Ovary (tissue), 7 donors: ENCODE measurements at regions not wholly inside any gene's neighbourhood (a gene's known extent, or its start where the extent isn't known, plus 50 kb on each side); places are given as distances from the start of the nearest gene placed in this dataset.

Experiments used
- DNase-seq, 5 donors: peaks; one replicate each; pipeline ENCODE4 v3.0.0-alpha.2; 2019 to 2020
- H3K27ac ChIP-seq, 2 donors: fragments of 200-600 bp; one replicate each; pipeline versions ENCODE4 v1.5.1 to v1.8.0; 2019 to 2022
- H3K27me3 ChIP-seq: fragments of 200-600 bp; one replicate; pipeline ENCODE4 v1.8.0; 2022
- H3K36me3 ChIP-seq: fragments of 200-600 bp; sonication (generic); one replicate; pipeline ENCODE4 v1.5.1; 2019
- H3K4me1 ChIP-seq: one replicate; pipeline ENCODE4 v1.8.1; 2013; ENCODE audit warnings: mild to moderate bottlenecking, moderate library complexity; ENCODE audit not compliant: insufficient read depth
- H3K4me3 ChIP-seq: fragments of 200-600 bp; sonication (generic); one replicate; pipeline ENCODE4 v1.5.1; 2017
- H3K9me3 ChIP-seq, 2 donors: fragments of 200-600 bp in 1 of 2; sonication (generic) in 1 of 2; one replicate each; pipeline versions ENCODE4 v1.5.1 to v1.8.1; 2013 to 2019; ENCODE audit warnings: mild to moderate bottlenecking in 1 of 2, moderate library complexity in 1 of 2
- CTCF ChIP-seq, 3 donors: fragments of 450-650 bp in 2 of 3; fragments of 200-600 bp in 1 of 3; IDR thresholded peaks; one replicate each; pipeline versions ENCODE4 v1.5.1 to v1.8.0; 2016 to 2022; ENCODE audit warnings: antibody characterized with exemption in 3 of 3, mild to moderate bottlenecking in 1 of 3
- EP300 ChIP-seq: sonication (generic); formaldehyde crosslinking; IDR thresholded peaks from one replicate; pipeline ENCODE4 v1.6.1; 2017; ENCODE audit warnings: antibody characterized with exemption
- POLR2A ChIP-seq: fragments of 450-650 bp; IDR thresholded peaks from one replicate; pipeline ENCODE4 v1.6.1; 2017; ENCODE audit warnings: antibody characterized with exemption, mild to moderate bottlenecking, moderate library complexity
- WGBS, 3 donors: extraction: QIAGEN DNeasy Blood & Tissue Kit in 1 of 3; methylation state at CpG; one replicate each; pipeline versions ENCODE4 v1.1.5 to v1.1.7; 2013 to 2017; 5-methylcytosine and 5-hydroxymethylcytosine counted together
- intact Hi-C, 4 donors: fragments of 100-400 bp; cut with DNase I; formaldehyde crosslinking; loops; one replicate each; pipeline versions ENCODE4 v1.11.0 to v1.15.1; 2022 to 2023
- donor health status: DM: no; HTN: no; CAD: no; lungs with moderate emphysema.
- donor health status: DM: no; HTN: no; CAD: no.
- donor health status: Bipolar disorder and iron deficiency.
- donor health status: DM: no; HTN: no; CAD: no.
- donor health status: DM: yes; HTN: yes; CAD: no.

GRCh38 chr3:103341078-103341606 is 906.3 kb downstream of the ZPLD1 start:
- TF ChIP-seq EP300 (no peak), CTCF (IDR thresholded peaks at IDR 0.05) (no peak), POLR2A (no peak)
- WGBS, 3 donors = 91 to 92% (median 91%) methylated on average over 4 of the region's 4 CpGs

GRCh38 chr3:103342205-103342731 is 907.5 kb downstream of the ZPLD1 start:
- WGBS, 3 donors = 57 to 62% (median 61%) methylated on average over 4 of the region's 4 CpGs
- intact Hi-C loops = no loop called here
- H3K4me3 ChIP-seq = no peak overlapping the region

More at GRCh38 chr3:103341078-103341606, 906.3 kb downstream of the ZPLD1 start:
- H3K27me3 ChIP-seq = no peaks in the 10 kb centered on the region
- no peaks in the 10 kb centered on the region for H3K4me1 ChIP-seq
- no peak overlapping the region for H3K27ac ChIP-seq
- H3K4me3 ChIP-seq = no peak overlapping the region
- no peaks in the 10 kb centered on the region for H3K36me3 ChIP-seq
- intact Hi-C loops = no loop called here
- H3K9me3 ChIP-seq = no peaks in the 10 kb centered on the region
- DNase-seq = no peak

GRCh38 chr3:103349760-103350159 is 914.9 kb downstream of the ZPLD1 start:
- no peak for DNase-seq
- H3K4me3 ChIP-seq = no peak overlapping the region
- H3K27me3 ChIP-seq = no peaks in the 10 kb centered on the region
- intact Hi-C loops = no loop called here
- no peak for TF ChIP-seq CTCF (IDR thresholded peaks at IDR 0.05)
- TF ChIP-seq POLR2A = no peak
- no peak for TF ChIP-seq EP300
- no peaks in the 10 kb centered on the region for H3K36me3 ChIP-seq
- no peaks in the 10 kb centered on the region for H3K4me1 ChIP-seq
- H3K27ac ChIP-seq = no peak overlapping the region
- H3K9me3 ChIP-seq = no peaks in the 10 kb centered on the region
- 62 to 71% (median 63%) methylated on average over 4 of the region's 4 CpGs for WGBS, 3 donors

More at GRCh38 chr3:103342205-103342731, 907.5 kb downstream of the ZPLD1 start:
- H3K27me3 ChIP-seq = no peaks in the 10 kb centered on the region
- no peak for DNase-seq
- no peaks in the 10 kb centered on the region for H3K4me1 ChIP-seq
- no peak overlapping the region for H3K27ac ChIP-seq
- H3K36me3 ChIP-seq = no peaks in the 10 kb centered on the region
- TF ChIP-seq EP300 (no peak), POLR2A (no peak), CTCF (IDR thresholded peaks at IDR 0.05) (no peak)
- no peaks in the 10 kb centered on the region for H3K9me3 ChIP-seq

- Histone ChIP-seq H3K4me3 (no peak overlapping the region), H3K4me1 (no peaks in the 10 kb centered on the region), H3K9me3 (no peaks in the 10 kb centered on the region), H3K27ac (no peak overlapping the region), H3K36me3 (no peaks in the 10 kb centered on the region), H3K27me3 (no peaks in the 10 kb centered on the region)
- intact Hi-C loops = no loop called here
- 67 to 79% (median 75%) methylated on average over 1 of the region's 1 CpG for WGBS, 3 donors
- DNase-seq = no peak
- no peak for TF ChIP-seq EP300
- TF ChIP-seq POLR2A = no peak
- TF ChIP-seq CTCF (IDR thresholded peaks at IDR 0.05) = no peak
Observed at GRCh38 chr3:103365467-103365866, 930.7 kb downstream of the ZPLD1 start.
